ENCODE measurements at regions not wholly inside any gene's neighbourhood (a gene's known extent, or its start where the extent isn't known, plus 50 kb on each side); places are given as distances from the start of the nearest gene placed in this dataset.

GRCh38 chr13:76783798-76784197 is 102.4 kb downstream of the KCTD12 start:
- TF ChIP-seq, protein P1, sequence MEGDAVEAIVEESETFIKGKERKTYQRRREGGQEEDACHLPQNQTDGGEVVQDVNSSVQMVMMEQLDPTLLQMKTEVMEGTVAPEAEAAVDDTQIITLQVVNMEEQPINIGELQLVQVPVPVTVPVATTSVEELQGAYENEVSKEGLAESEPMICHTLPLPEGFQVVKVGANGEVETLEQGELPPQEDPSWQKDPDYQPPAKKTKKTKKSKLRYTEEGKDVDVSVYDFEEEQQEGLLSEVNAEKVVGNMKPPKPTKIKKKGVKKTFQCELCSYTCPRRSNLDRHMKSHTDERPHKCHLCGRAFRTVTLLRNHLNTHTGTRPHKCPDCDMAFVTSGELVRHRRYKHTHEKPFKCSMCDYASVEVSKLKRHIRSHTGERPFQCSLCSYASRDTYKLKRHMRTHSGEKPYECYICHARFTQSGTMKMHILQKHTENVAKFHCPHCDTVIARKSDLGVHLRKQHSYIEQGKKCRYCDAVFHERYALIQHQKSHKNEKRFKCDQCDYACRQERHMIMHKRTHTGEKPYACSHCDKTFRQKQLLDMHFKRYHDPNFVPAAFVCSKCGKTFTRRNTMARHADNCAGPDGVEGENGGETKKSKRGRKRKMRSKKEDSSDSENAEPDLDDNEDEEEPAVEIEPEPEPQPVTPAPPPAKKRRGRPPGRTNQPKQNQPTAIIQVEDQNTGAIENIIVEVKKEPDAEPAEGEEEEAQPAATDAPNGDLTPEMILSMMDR (IDR thresholded peaks at IDR 0.05; ENCODE audit: borderline replicate concordance, control extremely low read depth, extremely low read depth, insufficient read depth, missing control alignments) = no peak
- in situ Hi-C loops (cut with MboI; ENCODE audit: low sequenced_read_pairs, unreplicated experiment) = no loop called here
- DNase-seq (ENCODE audit: low spot score) = no peak

- in situ Hi-C loops (cut with MboI; ENCODE audit: low sequenced_read_pairs, unreplicated experiment) = no loop called here
- TF ChIP-seq, protein P1 (IDR thresholded peaks at IDR 0.05; ENCODE audit: borderline replicate concordance, control extremely low read depth, extremely low read depth, insufficient read depth, missing control alignments) = no peak
- DNase-seq (ENCODE audit: low spot score) = no peak
Measured at GRCh38 chr13:76778853-76779252, 107.4 kb downstream of the KCTD12 start.

DNA sequence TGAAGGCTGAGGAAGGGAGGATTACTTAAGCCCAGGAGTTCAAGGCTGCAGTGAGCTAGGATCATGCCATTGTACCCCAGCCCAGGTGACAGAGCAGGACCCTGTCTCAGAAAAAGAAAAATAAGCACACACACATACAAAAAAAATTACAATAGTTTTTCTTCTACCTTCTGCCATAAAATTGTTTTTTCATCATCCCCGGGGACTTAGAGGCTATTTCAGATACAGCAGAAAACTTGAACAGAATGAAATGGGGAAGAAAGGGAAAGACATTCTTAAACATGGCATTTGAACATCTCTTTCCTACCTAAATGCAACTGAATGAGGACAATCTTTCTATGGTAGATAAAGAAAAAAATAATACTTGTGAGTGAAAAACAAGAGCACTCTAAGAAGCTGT is 109.1 kb downstream of the KCTD12 start:
- TF ChIP-seq, protein P1 (IDR thresholded peaks at IDR 0.05; ENCODE audit: borderline replicate concordance, control extremely low read depth, extremely low read depth, insufficient read depth, missing control alignments) = no peak
- DNase-seq (ENCODE audit: low spot score) = no peak
- in situ Hi-C loops (cut with MboI; ENCODE audit: low sequenced_read_pairs, unreplicated experiment) = no loop called here

DNA sequence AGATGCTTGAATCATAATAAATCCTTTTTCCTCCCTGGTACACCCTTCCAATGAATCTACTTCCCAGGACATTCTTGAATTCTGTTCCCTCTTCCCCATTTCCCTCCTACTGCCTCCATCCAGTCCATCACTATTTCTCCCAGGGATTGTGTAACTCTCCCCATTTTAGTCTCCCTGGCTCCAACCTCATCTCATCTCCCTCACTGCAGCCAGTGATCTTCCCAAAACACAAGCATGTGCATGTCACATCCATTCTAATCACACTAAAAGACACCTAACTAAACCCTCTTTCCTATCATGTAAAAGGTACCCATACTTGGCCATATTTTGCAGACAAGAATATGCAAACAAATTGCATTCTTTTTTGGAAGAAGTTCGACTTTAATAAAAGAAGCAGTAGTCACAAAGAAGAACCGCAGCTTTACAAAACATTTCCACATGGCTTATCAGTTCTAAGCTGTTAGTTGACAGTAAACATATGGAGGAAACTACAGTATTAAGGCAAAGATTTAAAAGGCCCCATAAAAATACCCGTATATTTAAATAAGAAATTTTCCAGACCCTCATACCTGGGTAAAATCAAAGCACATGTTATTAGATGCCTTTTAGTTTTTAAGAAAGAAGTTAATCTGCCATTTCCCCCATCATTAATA is 111.0 kb downstream of the KCTD12 start:
- in situ Hi-C loops (cut with MboI; ENCODE audit: low sequenced_read_pairs, unreplicated experiment) = no loop called here

GRCh38 chr13:76773448-76774094 is 112.6 kb downstream of the KCTD12 start:
- DNase-seq (ENCODE audit: low spot score) = no peak
- in situ Hi-C loops (cut with MboI; ENCODE audit: low sequenced_read_pairs, unreplicated experiment) = no loop called here

More for the DNA sequence above, 111.0 kb downstream of the KCTD12 start:
- DNase-seq (ENCODE audit: low spot score) = no peak
- TF ChIP-seq, protein P1 (IDR thresholded peaks at IDR 0.05; ENCODE audit: borderline replicate concordance, control extremely low read depth, extremely low read depth, insufficient read depth, missing control alignments) = no peak

GRCh38 chr13:76772241-76772640 is 114.0 kb downstream of the KCTD12 start:
- in situ Hi-C loops (cut with MboI; ENCODE audit: low sequenced_read_pairs, unreplicated experiment) = no loop called here
- DNase-seq (ENCODE audit: low spot score) = no peak
- TF ChIP-seq, protein P1 (IDR thresholded peaks at IDR 0.05; ENCODE audit: borderline replicate concordance, control extremely low read depth, extremely low read depth, insufficient read depth, missing control alignments) = no peak

More at GRCh38 chr13:76773448-76774094, 112.6 kb downstream of the KCTD12 start:
- TF ChIP-seq, protein P1 (IDR thresholded peaks at IDR 0.05; ENCODE audit: borderline replicate concordance, control extremely low read depth, extremely low read depth, insufficient read depth, missing control alignments) = no peak

Data from GM13976 (cell line).